Common myeloid progenitor, CD34-positive (primary cell): ENCODE measurements at regions not wholly inside any gene's neighbourhood (a gene's known extent, or its start where the extent isn't known, plus 50 kb on each side); places are given as distances from the start of the nearest gene placed in this dataset.

Experiments
- CTCF ChIA-PET: fragments of 350-600 bp; sonication (Branson Sonifier 250); formaldehyde crosslinking; loops from one replicate; lab custom pipeline; 2021; ENCODE audit warnings: antibody characterized with exemption; lab: Charles Lee
- POLR2A ChIA-PET: fragments of 350-600 bp; sonication (Branson Sonifier 250); formaldehyde crosslinking; loops from one replicate; lab custom pipeline; 2021; ENCODE audit warnings: antibody characterized with exemption; lab: Charles Lee
- DNase-seq, 3 donors: peaks; one replicate each; pipeline versions ENCODE4 v3.0.0 to v3.0.0-alpha.2; 2013
- H3K27ac ChIP-seq, 2 experiments: 1 replicate in 1 of 2; 2 replicates in 1 of 2; pipeline ENCODE4 v1.7.0; 2013; ENCODE audit warnings: inconsistent platforms in 2 of 2, low read length in 2 of 2, mild to moderate bottlenecking in 2 of 2, low read depth in 1 of 2, moderate library complexity in 1 of 2; ENCODE audit not compliant: severe bottlenecking in 2 of 2, insufficient read depth in 1 of 2, poor library complexity in 1 of 2
- H3K27me3 ChIP-seq, 5 experiments: replicated peaks in 2 of 5; 1 replicate in 3 of 5; 2 replicates in 2 of 5; pipeline versions ENCODE4 v1.6.1 to v1.7.0; 2013; ENCODE audit warnings: low read length in 4 of 5, mild to moderate bottlenecking in 2 of 5, moderate library complexity in 2 of 5, inconsistent platforms in 1 of 5; ENCODE audit not compliant: insufficient read depth in 5 of 5, control insufficient read depth in 4 of 5
- H3K36me3 ChIP-seq, 4 experiments: 1 replicate in 2 of 4; 2 replicates in 2 of 4; pipeline versions ENCODE4 v1.6.1 to v1.7.0; 2013; ENCODE audit warnings: low read length in 3 of 4, control low read depth in 1 of 4, mild to moderate bottlenecking in 1 of 4; ENCODE audit not compliant: control insufficient read depth in 4 of 4, insufficient read depth in 4 of 4
- H3K4me1 ChIP-seq, 4 experiments: 1 replicate in 3 of 4; 2 replicates in 1 of 4; pipeline versions ENCODE4 v1.6.1 to v1.7.1; 2013; ENCODE audit warnings: low read length in 3 of 4, mild to moderate bottlenecking in 3 of 4, control low read depth in 1 of 4, inconsistent platforms in 1 of 4, moderate library complexity in 1 of 4; ENCODE audit not compliant: control insufficient read depth in 4 of 4, insufficient read depth in 4 of 4; ENCODE audit errors: control extremely low read depth in 1 of 4
- H3K4me3 ChIP-seq, 7 experiments: 1 replicate in 4 of 7; 2 replicates in 3 of 7; pipeline versions ENCODE4 v1.5.1 to v1.7.0; 2013; ENCODE audit warnings: mild to moderate bottlenecking in 7 of 7, low read length in 6 of 7, moderate library complexity in 6 of 7, inconsistent platforms in 2 of 7, low read depth in 2 of 7, control low read depth in 1 of 7; ENCODE audit not compliant: insufficient read depth in 4 of 7, control insufficient read depth in 1 of 7; ENCODE audit errors: extremely low read depth in 1 of 7
- H3K9me3 ChIP-seq, 5 experiments: 1 replicate in 4 of 5; 2 replicates in 1 of 5; pipeline versions ENCODE4 v1.6.1 to v1.7.1; 2013; ENCODE audit warnings: low read length in 4 of 5, mild to moderate bottlenecking in 2 of 5, inconsistent platforms in 1 of 5, low read depth in 1 of 5, moderate library complexity in 1 of 5; ENCODE audit not compliant: control insufficient read depth in 4 of 5, insufficient read depth in 2 of 5; ENCODE audit errors: control extremely low read depth in 1 of 5
- WGBS: methylation state at CpG from one replicate; pipeline ENCODE4 v1.1.5; 2013; ENCODE audit not compliant: insufficient coverage; 5-methylcytosine and 5-hydroxymethylcytosine counted together

GRCh38 chr9:129278391-129279237, 100.6 kb upstream of the IER5L start:
- Histone ChIP-seq H3K9me3 (no peaks in the 10 kb centered on the region), H3K4me1 (peaks cover 0 to 36% (median 31%) of the 10 kb centered on the region in 4 experiments), H3K36me3 (no peaks in the 10 kb centered on the region), H3K27ac (no peak overlapping the region), H3K4me3 (no peak overlapping the region), H3K27me3 (no peaks in the 10 kb centered on the region)
- CTCF ChIA-PET, result interaction anchor here (1.1 kb wide), 1 partner anchor 19 kb away, joined by 3 read pairs; no protein-coding TSS in a partner anchor
- POLR2A ChIA-PET, result no interaction called here
- 93% methylated on average over 14 of the region's 16 CpGs for WGBS
- no peak for DNase-seq

GRCh38 chr9:129276486-129277230, 98.6 kb upstream of the IER5L start:
- Histone ChIP-seq H3K27ac (no peak overlapping the region), H3K36me3 (no peaks in the 10 kb centered on the region), H3K9me3 (no peaks in the 10 kb centered on the region), H3K4me1 (peaks cover 0 to 30% (median 21%) of the 10 kb centered on the region in 4 experiments), H3K27me3 (no peaks in the 10 kb centered on the region), H3K4me3 (no peak overlapping the region)
- DNase-seq, result peak in 2 of 3 donors; percentile 75 to 80
- ChIA-PET CTCF (interaction anchor here (0.6 to 1.3 kb wide), 5 partner anchors 9 to 1106 kb away, joined by 3 to 5 read pairs (median 3); no protein-coding TSS in a partner anchor), POLR2A (interaction anchor here (0.6 kb wide), 1 partner anchor 343 kb away, joined by 3 read pairs; no protein-coding TSS in a partner anchor)
- WGBS, result 57% methylated on average over 14 of the region's 16 CpGs

DNA sequence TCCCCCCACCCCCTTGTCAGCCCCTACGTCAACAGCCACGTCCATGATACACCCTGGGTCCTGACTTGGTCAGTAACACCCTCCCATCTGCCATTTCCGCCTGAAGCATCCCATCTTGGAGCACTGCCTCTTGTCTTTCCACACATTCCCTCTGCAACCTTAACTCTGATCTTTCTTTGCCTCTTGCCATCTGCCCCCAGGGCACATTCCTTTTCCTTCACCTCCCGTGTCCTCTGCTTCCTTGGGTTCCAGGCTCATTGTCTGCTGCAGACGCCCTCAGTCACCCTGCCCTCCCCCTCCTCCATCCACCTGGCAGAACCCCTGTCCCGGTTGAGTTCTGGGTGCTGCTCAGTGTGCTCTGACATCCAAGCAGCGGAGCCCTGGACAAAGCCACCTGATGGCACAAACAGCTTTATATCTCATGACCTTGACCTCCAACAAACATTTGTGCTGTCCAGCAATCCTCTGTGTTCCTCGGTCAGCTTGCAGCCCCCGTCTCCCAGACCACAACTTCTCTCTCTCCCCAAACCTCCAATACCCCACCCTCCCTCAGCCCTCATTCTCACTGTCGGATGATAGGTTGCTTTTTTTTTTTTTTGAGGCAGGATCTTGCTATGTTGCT, 97.7 kb upstream of the IER5L start:
- H3K36me3 ChIP-seq, result no peaks in the 10 kb centered on the region
- no peaks in the 10 kb centered on the region for H3K9me3 ChIP-seq
- H3K27ac ChIP-seq, result no peak overlapping the region
- DNase-seq, result no peak
- POLR2A ChIA-PET, result no interaction called here
- WGBS, result 95% methylated on average over 6 of the region's 10 CpGs
- no peaks in the 10 kb centered on the region for H3K27me3 ChIP-seq
- CTCF ChIA-PET, result interaction anchor here (0.9 to 1.3 kb wide), 2 partner anchors 9 to 226 kb away, joined by 3 to 5 read pairs; no protein-coding TSS in a partner anchor
- no peak overlapping the region for H3K4me3 ChIP-seq
- H3K4me1 ChIP-seq, result peaks cover 6 to 39% (median 29%) of the 10 kb centered on the region in 4 experiments

- Histone ChIP-seq H3K27me3 (no peaks in the 10 kb centered on the region), H3K4me3 (no peak overlapping the region), H3K27ac (no peak overlapping the region), H3K4me1 (peaks cover 8 to 48% (median 37%) of the 10 kb centered on the region in 4 experiments), H3K9me3 (no peaks in the 10 kb centered on the region), H3K36me3 (no peaks in the 10 kb centered on the region)
- 95% methylated on average over 15 of the region's 19 CpGs for WGBS
- CTCF ChIA-PET, result interaction anchor here (1.1 kb wide), 2 partner anchors 8 to 12 kb away, joined by 3 read pairs; no protein-coding TSS in a partner anchor
- DNase-seq, result no peak
- POLR2A ChIA-PET, result interaction anchor here (0.6 kb wide), 1 partner anchor 96 kb away, joined by 3 read pairs; the partner anchor contains the start of gene IER5L
Observed at GRCh38 chr9:129273941-129274684, 96.1 kb upstream of the IER5L start.

DNA sequence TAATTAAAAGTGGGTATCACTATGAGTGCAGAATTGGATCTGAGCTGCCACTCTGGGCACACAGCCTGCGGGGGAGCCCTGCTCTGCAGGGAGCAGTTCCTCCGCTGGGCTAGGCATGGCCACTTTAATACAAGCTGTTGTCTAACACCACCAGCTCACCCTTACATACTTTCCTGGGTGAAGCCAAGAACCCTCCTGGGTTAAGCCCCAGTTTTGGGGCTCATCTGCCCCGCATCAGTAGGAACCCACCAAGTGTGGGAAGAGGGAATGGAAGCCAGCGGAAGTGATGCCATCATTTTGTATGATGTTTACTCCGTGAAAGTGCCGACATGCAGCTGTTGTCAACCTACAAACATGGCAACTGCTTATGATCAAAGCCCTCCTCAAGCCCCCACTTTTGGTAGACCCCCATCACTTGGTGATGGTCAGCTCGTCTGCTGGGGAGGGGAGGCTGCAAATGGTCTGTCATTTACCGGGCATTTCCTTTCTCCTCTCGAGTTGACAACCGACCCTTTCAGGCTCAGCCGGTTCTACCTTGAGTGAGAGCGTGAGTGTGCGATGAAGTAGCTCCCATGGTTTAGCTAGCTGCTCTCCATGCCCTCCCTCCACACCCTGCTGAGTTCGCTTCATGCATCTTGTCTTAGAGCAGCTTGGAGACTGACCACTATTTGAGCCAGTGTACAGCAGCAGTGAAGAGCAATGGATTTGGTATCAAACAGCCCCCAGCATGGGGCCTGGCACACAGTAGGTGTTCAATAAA, 95.3 kb upstream of the IER5L start:
- H3K4me3 ChIP-seq, result no peak overlapping the region
- peaks cover 8 to 48% (median 37%) of the 10 kb centered on the region in 4 experiments for H3K4me1 ChIP-seq
- POLR2A ChIA-PET, result no interaction called here
- CTCF ChIA-PET, result interaction anchor here (1.1 kb wide), 2 partner anchors 9 to 13 kb away, joined by 3 read pairs; no protein-coding TSS in a partner anchor
- no peaks in the 10 kb centered on the region for H3K27me3 ChIP-seq
- DNase-seq, result no peak
- H3K36me3 ChIP-seq, result no peaks in the 10 kb centered on the region
- no peak overlapping the region for H3K27ac ChIP-seq
- 98% methylated on average over 12 of the region's 14 CpGs for WGBS
- no peaks in the 10 kb centered on the region for H3K9me3 ChIP-seq
